Left ventricle myocardium superior (tissue), 1 donor: ENCODE measurements at regions not wholly inside any gene's neighbourhood (a gene's known extent, or its start where the extent isn't known, plus 50 kb on each side); places are given as distances from the start of the nearest gene placed in this dataset.

Experiments used
- ATAC-seq: fragments of 200-7000 bp; cut with Tn5 transposase; one replicate; pipeline ENCODE4 v1.9.1; 2020; ENCODE audit warnings: mild to moderate bottlenecking, moderate library complexity
- DNase-seq: peaks from one replicate; pipeline ENCODE4 v3.0.0-alpha.2; 2020
- intact Hi-C: fragments of 100-400 bp; cut with micrococcal nuclease; formaldehyde crosslinking; loops from one replicate; pipeline ENCODE4 v1.11.0; 2022
- donor health status: DM: no; HTN: yes; CAD: no; lungs with severe emphysema.

DNA sequence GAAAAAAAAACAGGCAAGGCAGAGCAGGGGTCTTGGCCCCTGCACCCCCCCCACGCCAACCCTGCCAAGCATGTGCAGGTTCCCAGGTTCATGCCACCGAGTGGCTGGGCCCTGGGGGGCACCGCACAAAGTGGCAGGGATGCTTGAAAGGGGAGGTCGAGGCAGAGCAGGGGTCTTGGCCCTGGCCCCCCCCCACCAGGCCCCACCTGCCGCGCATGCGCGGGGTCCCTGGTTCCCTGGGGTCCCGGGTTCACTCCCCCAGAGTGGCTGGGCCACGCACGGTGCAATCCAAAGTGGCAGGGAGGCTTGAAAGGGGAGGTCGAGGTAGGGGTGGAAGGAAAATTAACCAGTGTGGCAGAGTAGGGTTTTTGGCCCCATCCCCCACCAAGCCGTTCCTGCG, 312.2 kb downstream of the ALG10 start:
- DNase-seq (no peak), ATAC-seq (no peak)

DNA sequence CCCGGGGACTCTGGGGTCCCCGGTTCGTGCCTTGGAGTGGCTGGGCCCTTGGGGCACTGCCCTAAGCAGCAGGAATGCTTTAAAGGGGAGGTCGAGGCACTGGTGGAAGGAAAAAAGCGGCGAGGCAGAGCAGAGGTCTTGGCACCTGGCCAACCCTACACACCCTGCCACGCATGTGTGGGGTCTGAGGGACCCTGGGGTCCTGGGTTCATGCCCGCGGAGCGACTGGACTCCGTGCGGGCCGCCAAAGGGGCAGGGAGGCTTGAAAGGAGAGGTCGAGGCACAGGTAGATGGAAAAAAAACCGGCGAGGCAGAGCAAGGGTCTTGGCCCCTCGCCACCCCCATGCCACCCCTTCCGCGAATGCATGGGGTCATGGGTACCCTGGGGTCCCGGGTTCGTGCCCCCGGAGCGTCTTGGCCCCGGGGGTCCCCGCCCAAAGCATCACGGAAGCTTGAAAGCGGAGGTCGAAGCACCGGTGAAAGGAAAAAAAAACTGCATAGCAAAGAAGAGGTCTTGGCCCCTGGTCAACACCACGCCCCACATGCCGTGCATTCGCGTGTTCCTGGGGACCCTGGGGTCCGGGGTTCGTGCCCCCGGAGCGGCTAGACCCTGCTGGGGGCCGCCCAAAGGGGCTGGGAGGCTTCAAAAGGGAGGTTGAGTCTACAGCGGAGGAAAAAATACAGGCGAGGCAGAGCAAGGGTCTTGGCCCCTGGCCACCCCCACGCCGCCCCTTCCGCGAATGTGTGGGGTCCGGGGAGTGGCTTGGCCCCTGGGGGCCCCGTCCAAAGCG, 312.9 kb downstream of the ALG10 start:
- ATAC-seq (no peak), DNase-seq (no peak)
- intact Hi-C loops: no loop called here

More for the DNA sequence above, 312.2 kb downstream of the ALG10 start:
- intact Hi-C loops: no loop called here

DNA sequence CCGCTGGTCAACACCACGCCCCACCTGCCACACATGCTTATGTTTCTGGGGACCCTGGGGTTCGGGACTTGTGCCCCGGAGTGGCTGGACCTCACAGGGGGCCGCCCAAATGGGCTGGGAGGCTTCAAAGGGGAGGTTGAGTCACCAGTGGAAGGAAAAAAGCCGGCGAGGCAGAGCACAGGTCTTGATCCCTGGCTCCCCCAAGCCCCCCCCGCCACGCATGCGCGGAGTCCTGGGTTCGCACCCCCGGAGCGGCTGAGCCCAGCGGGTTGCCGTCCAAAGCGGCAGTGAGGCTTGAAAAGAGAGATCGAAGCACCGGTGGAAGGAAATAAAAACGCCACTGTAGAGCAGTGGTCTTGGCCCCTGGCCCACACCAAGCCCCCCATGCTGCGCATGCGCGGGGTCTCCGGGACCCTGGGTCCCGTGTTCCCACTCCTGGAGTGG, 313.5 kb downstream of the ALG10 start:
- no peak for ATAC-seq
- DNase-seq: no peak
- intact Hi-C loops: no loop called here

DNA sequence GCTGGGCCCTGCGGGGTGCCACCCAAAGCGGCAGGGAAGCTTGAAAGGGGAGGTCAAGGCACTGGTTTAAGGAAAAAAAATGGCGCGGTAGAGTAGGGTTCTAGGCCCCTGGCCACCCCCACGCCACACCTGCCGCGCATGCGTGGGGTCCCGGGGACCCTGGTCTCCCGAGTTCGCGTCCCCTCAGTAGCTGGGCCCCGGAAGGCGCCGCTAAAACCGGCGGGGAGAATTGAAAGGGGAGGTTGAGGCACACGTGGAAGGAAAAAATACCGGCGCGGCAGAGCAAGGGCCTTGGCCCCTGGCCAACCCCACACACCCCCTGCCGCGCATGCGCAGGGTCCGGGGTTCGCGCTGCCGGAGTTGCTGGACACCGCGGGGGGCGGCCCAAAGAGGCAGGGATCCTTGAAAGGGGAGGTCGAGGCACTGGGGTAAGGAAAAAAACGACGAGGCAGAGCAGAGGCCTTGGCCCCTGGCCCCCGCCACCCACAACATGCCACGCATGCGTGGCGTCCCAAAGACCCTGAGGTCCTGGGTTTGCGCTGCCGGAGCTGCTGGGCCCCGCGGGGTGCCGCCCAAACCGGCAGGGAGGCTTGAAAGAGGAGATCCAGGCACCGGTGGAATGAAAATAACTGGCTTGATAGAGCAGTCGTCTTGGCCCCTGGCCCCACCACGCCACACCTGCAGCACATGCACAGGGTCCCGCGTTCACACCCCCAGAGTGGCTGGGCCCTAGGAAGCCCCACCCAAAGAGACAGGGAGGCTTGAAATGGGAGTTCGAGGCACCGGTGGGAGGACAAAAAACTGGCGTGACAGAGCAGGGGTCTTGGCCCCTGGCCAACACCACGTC, 314.5 kb downstream of the ALG10 start:
- intact Hi-C loops: no loop called here
- DNase-seq (no peak), ATAC-seq (no peak)

DNA sequence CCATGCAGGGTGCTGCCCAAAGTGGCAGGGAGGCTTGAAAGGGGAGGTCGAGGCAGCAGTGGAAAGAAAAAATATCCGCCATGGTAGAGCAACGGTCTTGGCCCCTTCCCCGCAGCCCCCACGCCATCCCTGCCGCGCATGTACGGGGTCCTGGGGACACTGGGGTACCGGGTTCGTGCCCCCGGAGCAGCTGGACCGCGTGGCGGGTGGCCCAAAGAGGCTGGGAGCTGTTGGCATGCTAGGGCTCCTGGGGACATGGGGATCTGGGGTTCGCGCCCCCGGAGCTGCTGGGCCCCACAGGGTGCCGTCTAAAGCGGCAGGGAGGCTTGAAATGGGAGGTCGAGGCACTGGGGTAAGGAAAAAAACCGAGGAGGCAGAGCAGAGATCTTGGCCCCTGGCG, 316.5 kb downstream of the ALG10 start:
- intact Hi-C loops: no loop called here
- no peak for ATAC-seq
- no peak for DNase-seq

DNA sequence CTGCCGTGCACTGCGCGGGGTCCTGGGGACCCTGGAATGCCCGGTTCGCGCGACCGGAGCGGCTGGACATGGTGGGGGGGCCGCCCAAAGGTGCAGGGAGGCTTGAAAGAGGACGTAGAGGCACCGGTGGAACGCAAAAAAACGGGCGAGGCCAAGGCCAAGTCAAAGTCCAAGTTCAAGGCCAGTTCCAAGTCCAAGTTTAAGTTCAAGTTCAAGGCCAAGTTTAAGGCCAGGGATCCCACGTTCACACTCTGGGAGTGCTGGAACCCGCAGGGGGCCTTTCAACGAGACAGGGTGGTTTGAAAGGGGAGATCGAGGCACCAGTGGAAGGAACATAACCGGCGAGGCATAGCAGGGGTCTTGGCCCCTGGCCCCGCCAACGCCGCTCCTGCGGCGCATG, 317.6 kb downstream of the ALG10 start:
- no peak for DNase-seq
- ATAC-seq: no peak
- intact Hi-C loops: no loop called here

GRCh38 chr12:34340534-34341361, 318.5 kb downstream of the ALG10 start:
- intact Hi-C loops: no loop called here
- no peak for ATAC-seq

DNA sequence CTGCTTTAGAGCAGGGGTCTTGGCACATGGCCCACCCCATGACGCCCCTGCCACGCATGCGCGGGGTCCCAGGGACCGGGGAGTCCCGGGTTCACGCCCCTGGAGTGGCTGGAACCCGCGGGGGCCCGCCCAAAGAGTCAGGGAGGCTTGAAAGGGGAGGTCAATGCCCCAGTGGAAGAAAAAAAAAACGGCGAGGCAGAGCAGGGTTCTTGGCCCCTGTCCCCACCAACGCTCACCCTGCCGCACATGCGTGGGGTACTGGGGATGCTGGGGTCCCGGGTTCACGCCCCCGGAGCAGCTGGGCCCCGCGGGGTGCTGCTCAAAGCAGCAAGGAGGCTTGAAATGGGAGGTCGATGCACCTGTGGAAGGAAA, 319.1 kb downstream of the ALG10 start:
- DNase-seq (no peak), ATAC-seq (no peak)
- intact Hi-C loops: no loop called here

More at GRCh38 chr12:34340534-34341361, 318.5 kb downstream of the ALG10 start:
- DNase-seq: no peak

GRCh38 chr12:34342048-34342447, 319.8 kb downstream of the ALG10 start:
- ATAC-seq (no peak), DNase-seq (no peak)
- intact Hi-C loops: no loop called here

DNA sequence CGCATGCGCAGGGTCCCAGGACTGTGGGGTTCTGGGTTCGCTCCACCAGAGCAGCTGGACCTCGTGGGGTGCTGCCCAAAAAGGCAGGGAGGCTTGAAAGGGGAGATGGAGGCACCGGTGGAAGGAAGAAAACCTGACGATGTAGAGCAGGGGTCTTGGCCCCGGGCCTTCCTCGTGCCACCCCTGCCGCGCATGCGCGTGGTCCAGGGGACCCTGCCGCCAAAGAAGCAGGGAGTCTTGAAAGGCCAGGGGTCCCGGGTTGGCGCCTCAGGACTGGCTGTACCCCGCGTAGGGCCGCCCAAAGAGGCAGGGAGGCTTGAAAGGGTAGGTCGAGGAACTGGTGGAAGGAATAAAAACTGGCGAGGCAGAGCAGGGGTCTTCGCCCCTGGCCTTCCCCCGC, 321.0 kb downstream of the ALG10 start:
- no peak for ATAC-seq
- intact Hi-C loops: no loop called here
- no peak for DNase-seq

- ATAC-seq (no peak), DNase-seq (no peak)
- intact Hi-C loops: no loop called here
Measured at GRCh38 chr12:34343766-34344165, 321.5 kb downstream of the ALG10 start.

- ATAC-seq: no peak
- intact Hi-C loops: no loop called here
Measured at GRCh38 chr12:34344851-34345522, 322.7 kb downstream of the ALG10 start.

GRCh38 chr12:34345801-34346200, 323.5 kb downstream of the ALG10 start:
- DNase-seq: no peak
- ATAC-seq: no peak
- intact Hi-C loops: no loop called here

More at GRCh38 chr12:34344851-34345522, 322.7 kb downstream of the ALG10 start:
- no peak for DNase-seq

DNA sequence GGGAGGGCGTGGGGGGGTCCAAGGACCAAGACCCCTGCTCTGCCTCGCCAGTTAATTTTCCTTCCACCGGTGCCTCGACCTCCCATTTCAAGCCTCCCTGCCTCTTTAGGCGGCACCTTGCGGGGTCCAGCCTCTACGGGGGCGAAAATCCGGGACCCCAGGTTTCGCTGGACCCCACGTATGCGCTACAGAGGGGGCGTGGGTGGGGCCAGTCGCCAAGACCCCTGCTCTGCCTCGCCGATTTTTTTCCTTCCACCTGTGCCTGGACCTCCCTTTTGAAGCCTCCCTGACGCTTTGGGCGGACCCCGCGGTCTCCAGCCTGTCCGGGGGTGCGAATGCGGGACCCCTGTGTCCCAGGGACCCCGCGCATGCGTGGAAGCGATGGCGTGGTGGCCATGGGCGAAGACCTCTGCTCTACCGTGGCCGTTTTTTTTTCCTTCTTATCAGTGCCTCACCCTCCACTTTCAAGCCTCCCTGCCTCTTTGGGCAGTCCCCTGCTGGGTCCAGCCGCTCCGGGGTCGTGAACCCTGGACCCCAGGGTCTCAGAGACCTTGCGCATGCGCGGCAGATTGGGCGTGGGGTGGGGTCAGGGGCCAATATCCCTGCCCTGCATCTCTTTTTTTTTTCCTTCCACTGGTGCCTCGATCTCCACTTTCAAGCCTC, 324.2 kb downstream of the ALG10 start:
- no peak for ATAC-seq
- intact Hi-C loops: no loop called here

DNA sequence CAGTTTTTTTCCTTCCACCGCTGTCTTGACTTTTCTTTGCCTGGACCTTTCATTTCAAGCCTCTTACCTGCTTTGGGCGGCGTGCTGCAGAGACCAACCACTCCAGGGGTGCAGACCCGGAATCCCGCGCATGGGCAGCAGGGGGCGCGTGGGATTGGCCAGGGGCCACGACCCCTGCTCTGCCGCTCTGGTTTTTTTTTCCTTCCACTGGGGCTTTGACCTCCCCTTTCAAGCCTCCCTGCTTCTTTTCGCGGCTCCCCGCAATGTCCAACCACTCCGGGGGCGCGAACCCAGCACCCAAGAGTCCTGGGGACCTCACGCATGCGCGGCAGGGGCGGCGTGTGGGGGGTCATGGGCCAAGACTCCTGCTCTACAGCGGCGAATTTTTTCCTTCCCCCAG, 325.1 kb downstream of the ALG10 start:
- intact Hi-C loops: no loop called here
- ATAC-seq: no peak
- DNase-seq: no peak

More for the DNA sequence above, 324.2 kb downstream of the ALG10 start:
- no peak for DNase-seq

DNA sequence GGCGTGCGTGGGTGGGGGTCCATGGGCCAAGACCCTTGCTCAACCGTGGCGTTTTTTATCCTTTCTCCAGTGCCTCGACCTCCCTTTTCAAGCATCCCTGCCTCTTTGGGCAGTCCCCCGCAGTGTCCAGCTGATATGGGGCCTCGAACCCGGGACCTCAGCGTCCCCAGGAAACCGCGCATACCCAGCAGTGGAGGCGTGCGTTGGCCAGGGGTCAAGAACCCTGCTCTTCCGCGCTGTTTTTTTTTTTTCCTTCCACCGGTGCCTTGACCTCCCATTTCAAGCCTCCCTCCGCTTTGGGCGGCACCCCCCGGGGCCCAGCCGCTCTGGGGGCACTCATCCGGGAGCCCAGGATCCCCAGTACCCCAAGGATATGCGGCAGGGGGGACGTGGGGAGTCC, 325.8 kb downstream of the ALG10 start:
- intact Hi-C loops: no loop called here
- no peak for ATAC-seq

GRCh38 chr12:34348836-34349672, 326.8 kb downstream of the ALG10 start:
- no peak for DNase-seq
- intact Hi-C loops: no loop called here
- no peak for ATAC-seq

More for the DNA sequence above, 325.8 kb downstream of the ALG10 start:
- DNase-seq: no peak

DNA sequence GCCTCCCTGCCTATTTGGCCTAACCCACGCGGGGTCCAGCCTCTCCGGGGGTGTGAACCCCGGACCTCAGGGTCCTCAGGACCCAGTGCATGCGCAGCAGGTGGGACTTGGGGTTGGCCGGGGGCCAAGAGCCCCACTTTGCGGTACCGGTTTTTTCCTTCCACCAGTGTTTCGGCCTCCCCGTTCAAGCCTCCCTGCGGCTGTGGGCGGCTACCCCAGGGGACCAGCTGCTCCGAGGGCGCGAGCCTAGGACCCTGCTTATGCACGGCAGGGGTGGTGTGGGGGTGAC, 327.3 kb downstream of the ALG10 start:
- no peak for DNase-seq

More for the DNA sequence above, 327.3 kb downstream of the ALG10 start:
- intact Hi-C loops: no loop called here
- ATAC-seq: no peak
